ENCODE measurements at regions not wholly inside any gene's neighbourhood (a gene's known extent, or its start where the extent isn't known, plus 50 kb on each side); places are given as distances from the start of the nearest gene placed in this dataset.

GRCh38 chr5:36528588-36528987 lies 77.8 kb upstream of the SLC1A3 start:
- TF ChIP-seq, protein P1, sequence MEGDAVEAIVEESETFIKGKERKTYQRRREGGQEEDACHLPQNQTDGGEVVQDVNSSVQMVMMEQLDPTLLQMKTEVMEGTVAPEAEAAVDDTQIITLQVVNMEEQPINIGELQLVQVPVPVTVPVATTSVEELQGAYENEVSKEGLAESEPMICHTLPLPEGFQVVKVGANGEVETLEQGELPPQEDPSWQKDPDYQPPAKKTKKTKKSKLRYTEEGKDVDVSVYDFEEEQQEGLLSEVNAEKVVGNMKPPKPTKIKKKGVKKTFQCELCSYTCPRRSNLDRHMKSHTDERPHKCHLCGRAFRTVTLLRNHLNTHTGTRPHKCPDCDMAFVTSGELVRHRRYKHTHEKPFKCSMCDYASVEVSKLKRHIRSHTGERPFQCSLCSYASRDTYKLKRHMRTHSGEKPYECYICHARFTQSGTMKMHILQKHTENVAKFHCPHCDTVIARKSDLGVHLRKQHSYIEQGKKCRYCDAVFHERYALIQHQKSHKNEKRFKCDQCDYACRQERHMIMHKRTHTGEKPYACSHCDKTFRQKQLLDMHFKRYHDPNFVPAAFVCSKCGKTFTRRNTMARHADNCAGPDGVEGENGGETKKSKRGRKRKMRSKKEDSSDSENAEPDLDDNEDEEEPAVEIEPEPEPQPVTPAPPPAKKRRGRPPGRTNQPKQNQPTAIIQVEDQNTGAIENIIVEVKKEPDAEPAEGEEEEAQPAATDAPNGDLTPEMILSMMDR (IDR thresholded peaks at IDR 0.05; ENCODE audit: low read depth, low read length): no peak
- TF ChIP-seq MAX (IDR thresholded peaks at IDR 0.05; ENCODE audit: low read depth, low read length): no peak
- TF ChIP-seq POLR2A (IDR thresholded peaks at IDR 0.05; ENCODE audit: extremely low read depth, insufficient read length): no peak
- no peak for TF ChIP-seq MYC (IDR thresholded peaks at IDR 0.05; ENCODE audit: low read depth, low read length)
